Keratinocyte (primary cell): ENCODE measurements at regions not wholly inside any gene's neighbourhood (a gene's known extent, or its start where the extent isn't known, plus 50 kb on each side); places are given as distances from the start of the nearest gene placed in this dataset.

Experiments
- EZH2 ChIP-seq: IDR thresholded peaks from one replicate; pipeline ENCODE4 v1.6.1; 2012; ENCODE audit warnings: inconsistent platforms, mild to moderate bottlenecking, low read length, moderate library complexity
- TF ChIP-seq, protein P1 (sequence below), 3 experiments: IDR thresholded peaks in 1 of 3; conservative IDR thresholded peaks in 1 of 3; optimal IDR thresholded peaks in 1 of 3; 2 replicates in 2 of 3; 3 replicates in 1 of 3; pipeline versions ENCODE3 to v1.5.1; 2011; ENCODE audit warnings: low read length in 3 of 3, mild to moderate bottlenecking in 3 of 3, moderate library complexity in 2 of 3, control low read depth in 1 of 3, inconsistent platforms in 1 of 3; ENCODE audit not compliant: insufficient read depth in 2 of 3; ENCODE audit errors: extremely low read depth in 1 of 3

DNA sequence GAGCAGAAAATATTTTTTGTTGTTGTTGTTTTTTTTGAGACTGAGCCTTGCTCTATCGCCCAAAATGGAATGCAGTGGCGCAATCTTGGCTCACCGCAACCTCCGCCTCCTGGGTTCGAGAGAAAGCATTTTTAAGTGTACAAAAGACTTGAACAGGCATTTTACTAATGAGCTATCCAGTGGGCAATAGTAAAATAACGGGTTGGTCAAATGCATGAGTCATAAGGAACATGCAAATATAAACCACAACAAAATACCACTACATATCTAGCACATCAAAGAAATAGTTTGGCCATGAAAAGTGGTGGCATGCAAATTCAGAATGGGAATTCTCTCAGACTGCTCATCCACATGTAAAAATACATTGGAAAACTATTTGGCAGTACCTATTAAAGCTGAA, 71.7 kb upstream of the TMEM106B start:
- TF ChIP-seq, protein P1, sequence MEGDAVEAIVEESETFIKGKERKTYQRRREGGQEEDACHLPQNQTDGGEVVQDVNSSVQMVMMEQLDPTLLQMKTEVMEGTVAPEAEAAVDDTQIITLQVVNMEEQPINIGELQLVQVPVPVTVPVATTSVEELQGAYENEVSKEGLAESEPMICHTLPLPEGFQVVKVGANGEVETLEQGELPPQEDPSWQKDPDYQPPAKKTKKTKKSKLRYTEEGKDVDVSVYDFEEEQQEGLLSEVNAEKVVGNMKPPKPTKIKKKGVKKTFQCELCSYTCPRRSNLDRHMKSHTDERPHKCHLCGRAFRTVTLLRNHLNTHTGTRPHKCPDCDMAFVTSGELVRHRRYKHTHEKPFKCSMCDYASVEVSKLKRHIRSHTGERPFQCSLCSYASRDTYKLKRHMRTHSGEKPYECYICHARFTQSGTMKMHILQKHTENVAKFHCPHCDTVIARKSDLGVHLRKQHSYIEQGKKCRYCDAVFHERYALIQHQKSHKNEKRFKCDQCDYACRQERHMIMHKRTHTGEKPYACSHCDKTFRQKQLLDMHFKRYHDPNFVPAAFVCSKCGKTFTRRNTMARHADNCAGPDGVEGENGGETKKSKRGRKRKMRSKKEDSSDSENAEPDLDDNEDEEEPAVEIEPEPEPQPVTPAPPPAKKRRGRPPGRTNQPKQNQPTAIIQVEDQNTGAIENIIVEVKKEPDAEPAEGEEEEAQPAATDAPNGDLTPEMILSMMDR (optimal IDR thresholded peaks at IDR 0.05 in 1 of 3, IDR thresholded peaks at IDR 0.05 in 1 of 3, conservative IDR thresholded peaks at IDR 0.05 in 1 of 3; ENCODE audit: extremely low read depth in 1 of 3, insufficient read depth in 2 of 3, low read length in 3 of 3) = no peak
- TF ChIP-seq EZH2 = no peak
